DMS 273 (cell line): ENCODE measurements at regions not wholly inside any gene's neighbourhood (a gene's known extent, or its start where the extent isn't known, plus 50 kb on each side); places are given as distances from the start of the nearest gene placed in this dataset.
"Not testable (repeated sequence)": the region's sequence is repeated elsewhere in the genome, so short reads cannot be mapped to it uniquely, and the experiment has no call there.

Experiments used
- DNase-seq: peaks from one replicate; lab custom pipeline; 2025; ENCODE audit not compliant: unreplicated experiment; lab: John Stamatoyannopoulos, UW

DNA sequence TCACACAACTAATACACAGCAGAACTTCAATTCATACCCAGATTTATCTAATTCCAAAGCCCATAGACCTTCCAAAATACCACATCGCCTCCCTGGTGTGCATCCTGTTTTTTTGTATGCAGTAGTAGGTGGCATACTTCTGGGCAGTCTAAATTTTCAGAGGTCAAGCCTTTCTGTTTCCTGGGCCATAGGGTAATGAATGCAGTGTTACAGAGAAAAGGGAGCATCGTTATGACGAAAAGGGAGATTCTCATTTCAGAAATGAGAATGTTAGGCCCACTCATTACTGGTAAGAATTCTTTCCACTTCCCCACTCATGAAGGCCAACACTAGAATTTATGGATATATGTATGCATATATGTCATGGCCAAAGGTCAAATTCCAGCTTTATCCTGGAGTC, 267.8 kb upstream of the ASIC2 start:
- DNase-seq, result no peak

DNA sequence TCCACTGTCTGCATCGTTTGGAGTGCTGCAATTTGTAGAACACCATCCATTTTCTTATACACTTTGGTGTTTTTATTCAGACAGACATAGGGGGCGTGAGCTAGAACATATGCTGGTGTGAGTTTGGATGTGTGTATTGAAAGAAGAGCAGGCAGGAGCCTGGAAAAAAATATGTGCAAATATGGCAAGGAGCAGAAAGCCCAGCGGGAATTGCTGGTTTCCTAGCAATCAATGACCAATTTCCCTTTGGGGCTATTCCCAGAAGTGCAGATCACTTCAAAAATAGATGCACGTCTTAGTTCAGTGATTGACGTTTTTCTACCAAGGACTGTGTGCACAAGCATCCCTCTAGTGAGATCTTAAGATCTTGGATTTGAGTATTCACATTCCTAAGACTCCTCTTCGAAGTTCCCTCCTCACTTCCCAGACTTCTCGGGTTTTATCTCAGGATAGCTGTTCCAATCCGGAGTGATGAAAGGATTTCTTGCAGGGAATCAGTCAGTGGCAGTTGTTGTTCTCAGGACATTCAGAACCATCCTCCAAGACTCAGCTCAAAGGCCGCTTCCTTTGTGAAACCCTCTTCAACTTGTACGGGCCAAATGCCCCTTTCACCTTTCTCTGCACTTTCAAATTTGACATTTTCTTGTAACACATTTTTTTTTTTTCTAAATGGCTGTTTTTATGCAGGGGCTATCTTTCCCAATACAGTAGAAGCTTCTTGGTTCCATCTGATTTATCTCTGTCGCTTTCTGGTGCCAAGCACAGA, 268.7 kb upstream of the ASIC2 start:
- no peak for DNase-seq

DNA sequence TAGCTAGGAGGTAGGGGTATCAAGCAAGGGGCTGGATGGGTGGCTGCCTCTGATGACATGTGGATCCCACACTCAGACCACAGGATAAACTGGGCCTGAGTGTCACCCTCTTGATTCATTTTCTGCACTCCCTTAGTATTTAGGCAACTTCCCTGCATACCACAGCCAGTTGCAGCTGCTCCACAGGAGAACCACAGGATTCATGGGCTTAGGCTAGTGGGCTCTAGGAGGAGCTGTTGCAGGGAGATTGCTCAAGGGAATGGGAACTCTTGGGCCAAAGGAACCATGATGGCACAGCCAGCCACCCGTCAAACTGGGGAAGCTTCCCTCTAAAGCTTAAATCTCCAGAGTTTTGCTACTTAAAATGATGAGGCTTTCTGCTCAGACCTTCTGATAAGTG, 269.7 kb upstream of the ASIC2 start:
- DNase-seq, result no peak

DNA sequence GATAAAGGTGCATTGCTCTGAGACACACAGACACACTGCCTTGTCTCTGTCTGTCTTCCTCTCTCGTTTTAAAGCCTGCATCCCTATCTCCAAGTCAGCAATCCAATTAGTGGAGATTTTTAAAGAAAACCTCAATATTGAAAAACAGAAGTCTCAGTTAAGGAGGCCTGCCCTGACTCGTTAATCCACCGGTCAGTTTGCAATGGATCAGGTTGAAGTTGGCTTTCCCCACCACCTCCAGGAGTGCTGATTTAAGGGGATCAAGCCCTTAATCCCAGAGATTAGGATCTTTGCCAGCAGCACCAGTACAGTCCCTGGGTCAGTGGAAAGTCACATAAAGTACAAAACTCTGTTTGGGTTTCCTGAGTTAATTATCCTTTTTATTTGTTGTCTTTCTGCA, 271.1 kb upstream of the ASIC2 start:
- no peak for DNase-seq

DNA sequence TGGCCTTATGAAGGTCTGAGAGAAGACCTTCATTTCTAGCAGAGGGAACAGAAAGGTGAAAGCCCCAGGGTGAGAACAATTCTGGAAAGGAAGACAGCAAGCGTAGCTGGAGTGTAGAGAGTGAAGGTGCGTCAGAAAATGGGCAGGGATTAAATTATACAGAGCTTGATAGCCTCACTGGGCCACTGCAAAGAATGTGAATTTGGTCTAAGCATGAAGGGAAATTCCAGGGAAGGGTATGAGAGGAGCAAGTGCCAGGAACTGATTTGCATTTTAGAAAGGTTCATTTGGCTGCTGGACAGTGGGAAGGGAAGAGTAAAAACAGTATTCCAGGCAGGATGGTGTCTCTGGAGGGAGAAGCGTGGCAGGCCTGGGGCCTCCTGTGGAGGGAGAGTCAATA, 274.1 kb upstream of the ASIC2 start:
- no peak for DNase-seq

DNA sequence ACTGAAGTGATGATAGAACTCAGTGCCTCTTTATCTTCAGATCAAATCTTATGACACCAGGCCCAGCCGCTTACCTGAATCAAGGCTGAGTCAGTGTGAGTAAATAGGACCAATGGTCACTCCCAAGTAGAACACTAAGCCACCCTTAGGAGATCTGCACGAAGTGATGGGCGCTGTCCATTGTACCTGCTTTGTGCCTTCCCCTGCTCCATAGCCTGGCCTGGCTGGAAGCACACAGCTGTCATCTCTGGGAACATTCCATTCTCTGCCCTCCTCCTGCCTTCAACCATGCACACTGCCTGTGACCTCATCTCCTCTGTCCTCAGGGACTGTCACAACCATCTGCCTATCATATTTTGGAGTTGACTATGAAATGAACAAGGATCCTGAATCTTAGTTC, 279.5 kb upstream of the ASIC2 start:
- no peak for DNase-seq

DNA sequence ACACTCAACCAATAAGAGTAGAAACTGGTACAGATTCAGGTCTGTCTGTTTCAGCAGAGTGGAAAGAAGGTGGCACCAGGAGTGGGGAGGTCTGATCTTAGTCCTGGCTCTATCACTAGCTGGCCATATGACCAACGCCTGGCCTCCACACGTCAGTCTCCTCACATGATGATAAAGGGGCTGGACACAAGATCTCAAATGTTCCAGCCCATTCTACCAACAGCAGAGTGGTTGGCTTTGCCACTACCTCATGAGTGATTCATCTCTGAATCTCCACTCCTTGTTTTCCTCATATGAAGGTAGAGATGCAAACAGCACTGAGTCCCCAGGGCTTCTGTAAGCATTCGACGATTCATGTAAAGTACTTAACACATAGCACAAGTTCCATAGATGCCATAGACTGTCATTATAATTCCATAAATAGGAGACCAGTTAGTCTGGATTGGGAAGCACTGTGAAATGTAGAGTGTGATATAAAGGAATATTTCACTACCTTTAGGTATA, 281.9 kb upstream of the ASIC2 start:
- DNase-seq, result no peak

DNA sequence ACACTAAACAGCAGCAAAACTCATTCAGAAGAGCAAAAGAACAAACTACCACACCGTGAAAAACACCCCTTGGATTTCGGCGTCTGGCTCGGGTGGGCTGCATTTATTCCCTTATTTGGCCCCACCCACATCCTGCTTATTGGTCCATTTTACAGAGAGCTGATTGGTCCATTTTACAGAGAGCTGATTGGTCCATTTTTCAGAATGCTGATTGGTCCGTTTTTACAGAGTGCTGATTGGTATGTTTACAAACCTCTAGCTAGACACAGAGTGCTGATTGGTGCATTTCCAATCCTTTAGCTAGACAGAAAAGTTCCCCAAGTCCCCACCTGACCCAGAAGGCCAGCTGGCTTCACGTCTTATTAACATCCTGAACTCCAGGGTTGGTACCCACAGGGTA, 286.6 kb upstream of the ASIC2 start:
- DNase-seq, result not testable (repeated sequence)

DNA sequence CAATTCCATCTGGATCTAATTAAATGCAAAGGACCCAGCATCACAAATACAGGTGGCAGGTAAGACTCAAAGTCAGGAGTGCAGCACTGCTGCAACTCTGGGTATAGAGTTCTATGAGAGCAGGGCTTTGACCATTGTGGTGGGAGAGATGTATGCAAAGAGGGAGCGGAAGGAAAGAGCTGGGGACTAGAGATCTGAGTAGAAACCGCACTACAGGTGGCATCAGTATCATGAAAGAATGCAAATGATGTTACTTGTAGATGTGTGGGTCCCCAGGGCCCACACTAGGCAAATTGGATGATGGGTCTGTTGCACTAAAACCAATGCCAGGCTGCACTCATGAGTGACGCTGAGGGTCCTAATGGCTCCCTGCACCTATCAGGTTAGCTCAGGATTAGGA, 287.1 kb upstream of the ASIC2 start:
- DNase-seq, result no peak

DNA sequence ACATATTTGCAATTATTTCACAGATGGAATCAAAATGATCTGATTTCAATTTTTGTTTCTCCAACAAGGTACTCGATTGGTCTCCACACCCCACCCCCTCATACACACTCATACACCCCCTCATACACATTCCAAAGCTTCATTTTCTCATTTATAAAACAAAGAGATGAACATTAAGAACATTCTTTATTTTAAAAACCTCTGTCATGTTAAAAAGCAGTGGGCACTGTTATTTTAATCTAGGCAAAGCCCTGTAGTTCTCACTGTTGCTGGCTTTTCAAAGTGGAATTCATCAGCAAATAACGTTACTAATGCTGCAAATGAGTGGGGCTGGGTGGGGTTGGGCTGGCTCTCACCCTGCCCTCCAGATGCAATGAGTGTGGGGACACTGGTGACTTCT, 289.6 kb upstream of the ASIC2 start:
- DNase-seq, result no peak

DNA sequence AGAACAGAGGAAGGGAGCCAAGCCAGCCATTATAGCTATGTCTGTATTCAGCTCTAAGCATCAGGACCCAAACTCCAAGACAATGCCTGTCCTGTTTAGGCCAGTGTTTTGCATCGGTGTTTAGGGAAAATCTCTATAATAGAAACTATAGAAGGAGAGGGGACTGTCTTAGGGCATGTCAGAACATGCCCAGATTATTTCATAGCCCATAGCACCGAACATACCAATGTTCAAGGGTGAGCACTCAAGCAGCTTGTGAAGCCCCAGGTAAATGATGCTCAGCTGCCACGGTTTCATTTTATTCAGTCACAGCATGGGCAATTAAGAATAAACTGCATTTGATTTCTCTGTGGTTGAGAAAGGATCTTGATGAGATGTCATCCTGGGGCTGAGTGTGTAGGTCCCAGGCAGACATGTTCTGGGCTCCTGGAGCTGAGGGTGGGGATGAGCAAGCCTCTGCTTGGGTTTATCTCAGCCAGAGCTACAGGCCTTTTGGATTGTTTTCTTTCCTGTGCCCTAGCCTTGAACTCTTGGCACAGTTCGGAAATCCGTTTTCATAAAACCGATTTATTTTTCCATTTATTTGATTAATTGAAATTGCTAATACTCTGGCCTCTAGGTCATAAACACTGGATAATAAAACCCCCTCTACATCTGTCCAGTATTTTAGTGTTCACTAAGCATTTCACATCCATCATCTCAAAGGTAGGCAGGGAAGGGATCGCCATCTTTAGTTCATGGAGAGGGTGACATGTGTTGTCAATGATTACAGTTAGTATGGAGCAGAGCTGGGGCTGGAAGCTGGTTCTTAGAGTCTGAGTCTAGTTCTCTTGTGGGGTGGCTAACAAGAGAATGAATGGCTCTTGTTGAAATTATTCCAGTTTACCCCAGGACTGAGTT, 290.7 kb upstream of the ASIC2 start:
- DNase-seq, result no peak

DNA sequence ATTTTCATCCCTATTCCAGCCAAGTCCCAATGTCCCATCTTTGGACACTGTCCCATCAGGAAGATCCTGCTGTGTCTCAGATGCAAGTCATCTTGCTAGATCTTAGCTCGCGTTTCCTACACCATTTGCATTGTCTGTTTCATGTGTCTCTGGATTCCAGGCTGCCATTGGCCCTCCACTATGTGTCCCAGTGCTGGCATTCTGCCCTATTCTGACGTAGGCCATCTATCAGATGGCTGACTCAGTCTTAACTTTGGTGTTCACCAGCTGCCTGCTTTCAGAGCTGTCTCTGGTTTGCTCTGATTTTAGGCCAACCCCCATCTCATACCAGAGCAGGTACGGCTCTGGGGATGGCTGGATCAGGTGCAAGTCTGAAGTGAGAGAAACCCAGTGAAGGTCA, 300.9 kb upstream of the ASIC2 start:
- no peak for DNase-seq

DNA sequence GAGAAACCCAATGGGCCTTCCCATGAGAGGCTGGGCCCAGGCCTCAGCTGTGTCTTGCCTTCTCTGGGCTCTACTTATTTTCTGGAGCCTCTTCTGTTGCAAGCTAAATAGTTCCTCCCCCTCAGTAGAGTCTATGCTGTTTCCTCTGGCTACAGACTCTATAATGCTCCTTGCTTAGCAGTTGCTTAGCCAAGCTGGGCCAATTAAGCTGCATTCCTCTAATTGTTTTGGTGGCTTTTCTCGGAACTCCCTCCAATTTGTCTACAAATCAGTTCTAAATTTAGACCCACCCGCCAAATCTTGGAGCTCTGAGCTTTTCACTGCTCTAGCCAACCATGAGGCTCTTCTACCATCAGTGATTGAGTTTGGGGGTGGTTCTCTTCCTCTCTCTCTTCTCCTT, 302.7 kb upstream of the ASIC2 start:
- no peak for DNase-seq

DNA sequence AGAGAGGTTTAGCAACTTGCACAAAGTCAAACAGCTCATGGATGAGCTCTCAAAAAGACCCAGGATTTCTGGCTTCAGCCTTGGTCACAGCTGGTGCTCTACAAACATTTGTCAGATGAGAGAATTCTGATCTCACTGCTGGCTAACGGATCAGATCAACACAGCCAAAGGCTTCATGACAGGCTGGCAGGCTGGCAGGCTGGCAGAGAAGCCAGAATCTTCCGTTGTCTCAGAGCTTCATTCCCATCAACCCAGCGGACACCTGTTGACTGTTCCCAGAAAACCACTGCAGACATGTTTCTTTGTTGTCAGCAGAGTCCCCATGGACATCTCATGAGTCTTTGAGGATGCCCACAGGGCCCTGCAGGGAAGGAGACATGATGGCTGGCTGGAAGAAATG, 303.8 kb upstream of the ASIC2 start:
- no peak for DNase-seq

DNA sequence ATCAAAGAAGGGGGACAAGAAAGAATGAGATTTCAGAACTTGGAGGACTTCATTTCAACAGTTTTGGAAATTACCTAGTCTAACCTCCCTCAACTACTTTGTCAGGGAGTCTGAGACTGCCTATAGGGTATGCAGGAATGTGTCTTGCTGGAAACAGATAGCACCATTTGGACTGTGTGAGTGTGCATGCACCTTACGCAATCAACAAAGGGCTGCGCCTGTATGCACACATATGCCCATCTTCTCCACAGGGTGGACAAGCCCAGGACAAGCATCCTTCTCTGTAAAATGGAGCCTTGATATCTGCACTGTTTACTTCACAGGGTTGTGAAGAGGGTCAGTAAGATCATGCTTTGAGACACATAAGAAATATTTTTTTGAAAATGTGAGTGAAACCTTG, 305.7 kb upstream of the ASIC2 start:
- no peak for DNase-seq

DNA sequence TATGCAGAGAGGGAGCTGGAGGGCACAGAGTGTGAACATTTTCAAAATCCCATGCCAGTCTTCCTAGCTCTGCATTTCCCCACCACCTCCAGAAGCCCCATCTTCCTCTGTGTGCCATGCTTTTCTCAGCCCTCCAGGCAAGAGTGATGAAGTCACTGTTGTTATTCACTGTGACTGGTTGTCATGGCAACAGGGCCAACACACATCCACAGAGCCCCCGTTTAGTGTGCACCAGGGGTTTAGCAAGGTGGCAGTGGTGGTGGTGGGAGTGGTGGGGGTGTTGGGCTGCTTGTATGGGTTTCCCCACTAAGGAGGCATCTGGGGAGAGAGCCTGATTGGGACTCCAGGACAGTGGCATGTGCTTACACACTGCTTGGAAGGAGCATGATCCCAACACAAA, 309.9 kb upstream of the ASIC2 start:
- no peak for DNase-seq

DNA sequence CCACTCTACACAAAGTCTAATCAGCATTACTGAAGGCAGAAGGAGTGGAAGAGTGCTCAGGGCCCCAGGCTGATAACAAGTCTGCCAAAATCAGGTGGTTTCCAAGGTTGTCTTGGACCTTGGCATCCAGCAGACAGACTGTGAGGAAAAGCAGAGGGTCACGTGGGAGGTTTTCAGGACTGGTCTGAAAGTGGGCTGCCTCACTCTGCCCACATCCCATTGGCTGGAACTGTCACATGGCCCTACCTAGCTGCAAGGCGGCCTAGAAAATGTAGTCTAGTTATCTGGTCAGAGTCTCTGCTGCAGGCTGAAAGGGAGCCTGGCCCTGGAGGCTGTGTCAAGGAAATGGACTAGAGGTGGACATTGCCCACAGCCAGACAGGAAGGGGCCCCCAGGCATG, 310.7 kb upstream of the ASIC2 start:
- no peak for DNase-seq

DNA sequence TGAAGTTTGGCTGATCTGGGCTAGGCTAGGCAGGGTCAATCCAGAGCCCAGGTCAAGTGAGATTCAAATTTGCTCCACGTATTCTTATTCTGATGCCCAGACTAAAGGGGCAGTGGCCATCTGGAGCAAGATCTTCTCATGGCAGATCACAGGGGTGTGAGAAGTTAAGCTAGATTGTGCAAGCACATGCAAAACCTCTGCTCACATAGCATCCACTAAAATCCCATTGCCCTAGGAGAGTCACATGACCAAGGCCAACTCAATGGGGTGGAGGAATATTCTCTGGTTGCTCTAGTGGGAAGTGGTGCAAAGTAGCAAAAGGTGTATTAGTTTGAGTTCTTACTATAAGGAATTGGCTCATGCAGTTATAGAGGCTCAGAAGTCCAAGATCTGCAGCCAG, 318.4 kb upstream of the ASIC2 start:
- no peak for DNase-seq

DNA sequence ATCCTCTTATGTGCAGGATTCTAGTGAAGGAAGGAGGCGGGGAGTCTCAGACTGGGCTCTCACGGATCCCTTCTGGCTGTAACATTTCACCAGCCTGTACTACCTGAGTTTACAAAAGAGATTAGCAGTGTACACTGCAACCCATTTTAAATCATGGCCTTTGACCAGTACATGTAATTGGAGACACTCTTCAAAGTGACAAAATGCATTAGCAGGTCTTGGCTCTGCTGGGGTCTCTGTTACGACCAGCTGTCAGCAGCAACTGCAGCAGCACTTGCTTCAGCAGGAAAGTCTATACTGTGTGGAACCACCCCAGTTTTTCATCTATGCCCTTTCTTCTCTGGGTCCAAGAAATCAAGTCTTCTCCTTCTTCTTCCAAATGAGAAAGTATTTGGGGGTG, 322.8 kb upstream of the ASIC2 start:
- no peak for DNase-seq

DNA sequence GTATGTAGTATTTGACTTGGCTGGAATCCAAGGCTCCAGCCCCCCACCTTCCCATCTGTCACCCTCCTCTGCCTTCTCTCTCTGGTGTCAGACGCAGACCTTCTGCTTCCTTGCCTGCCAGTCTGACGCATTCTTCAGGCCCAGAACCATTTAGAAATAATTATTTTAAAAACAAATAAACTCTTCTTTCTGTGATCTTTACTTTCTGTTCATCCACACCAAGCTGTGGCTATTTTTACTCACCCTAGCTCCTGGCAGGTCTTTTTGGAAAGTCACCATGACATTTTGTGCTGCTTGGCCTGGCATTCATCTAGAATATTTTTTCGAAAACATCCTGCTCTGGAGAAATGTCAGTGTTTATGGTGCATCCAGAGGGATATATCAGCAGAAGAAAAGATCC, 330.7 kb upstream of the ASIC2 start:
- no peak for DNase-seq

DNA sequence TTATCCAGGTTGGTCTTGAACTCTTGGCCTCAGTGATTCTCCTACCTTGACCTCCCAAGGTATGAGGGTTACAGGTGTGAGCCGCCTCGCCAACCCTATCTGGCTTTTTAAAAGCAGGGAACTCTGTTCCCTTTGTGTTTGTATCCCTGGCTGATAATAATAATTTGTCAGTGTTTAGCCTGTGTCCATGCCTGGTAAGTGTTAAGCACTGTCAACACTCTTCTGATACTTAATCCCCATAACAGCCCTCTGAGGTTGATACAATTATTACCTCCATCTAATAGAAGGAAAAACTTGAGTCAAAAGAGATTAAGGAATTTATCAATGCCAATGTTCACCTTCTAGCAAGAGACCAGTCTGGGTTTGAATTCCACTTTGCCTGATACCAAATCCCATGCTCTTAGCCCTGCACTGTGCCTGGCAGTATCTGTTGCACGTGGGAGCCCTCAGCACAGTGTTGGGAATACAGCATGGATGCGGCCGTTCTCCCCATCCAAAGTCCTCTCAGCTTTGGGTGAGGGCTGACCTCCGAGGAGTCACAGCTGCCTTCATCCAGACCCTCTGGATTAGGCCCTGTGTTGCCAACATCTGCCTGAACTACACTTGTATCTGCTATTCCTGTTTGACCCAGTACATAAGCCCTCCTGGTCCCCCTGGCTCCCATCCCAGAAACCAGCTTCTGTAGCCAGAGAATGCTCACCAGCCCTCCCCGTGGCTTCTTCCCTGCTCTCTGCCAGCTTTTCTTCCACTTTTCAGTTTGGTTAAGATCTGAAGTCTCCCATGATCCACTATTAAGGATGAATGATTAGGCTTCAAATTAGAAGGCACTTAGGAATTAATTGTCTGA, 335.6 kb upstream of the ASIC2 start:
- no peak for DNase-seq
